COLO668 (cell line): ENCODE measurements at regions not wholly inside any gene's neighbourhood (a gene's known extent, or its start where the extent isn't known, plus 50 kb on each side); places are given as distances from the start of the nearest gene placed in this dataset.
A peak's percentile ranks its signal among the peaks of the same experiment; 100 is the strongest.

Source experiments
- DNase-seq: peaks from one replicate; lab custom pipeline; 2025; ENCODE audit not compliant: unreplicated experiment; lab: John Stamatoyannopoulos, UW

- no peak for DNase-seq
These were observed 54.4 kb downstream of the NIBAN1 start for GRCh38 chr1:184919892-184920291.

GRCh38 chr1:184915463-184916090, 58.7 kb downstream of the NIBAN1 start:
- no peak for DNase-seq

- DNase-seq, result no peak
These were observed 60.2 kb downstream of the NIBAN1 start for GRCh38 chr1:184914149-184914548.

GRCh38 chr1:184912392-184912791, 61.9 kb downstream of the NIBAN1 start:
- no peak for DNase-seq

GRCh38 chr1:184911830-184912229, 62.5 kb downstream of the NIBAN1 start:
- DNase-seq, result no peak

- no peak for DNase-seq
These were observed 63.1 kb downstream of the NIBAN1 start for GRCh38 chr1:184911103-184911745.

GRCh38 chr1:184910691-184911091, 63.6 kb downstream of the NIBAN1 start:
- no peak for DNase-seq

GRCh38 chr1:184910005-184910404, 64.3 kb downstream of the NIBAN1 start:
- no peak for DNase-seq

- DNase-seq, result no peak
These were observed 65.3 kb downstream of the NIBAN1 start for GRCh38 chr1:184909019-184909418.

- no peak for DNase-seq
These were observed 65.8 kb downstream of the NIBAN1 start for GRCh38 chr1:184908506-184908905.

- no peak for DNase-seq
These were observed 66.8 kb downstream of the NIBAN1 start for GRCh38 chr1:184907500-184907899.

- no peak for DNase-seq
These were observed 67.5 kb downstream of the NIBAN1 start for GRCh38 chr1:184906761-184907160.

GRCh38 chr1:184905601-184906322, 68.5 kb downstream of the NIBAN1 start:
- peak; percentile 80 for DNase-seq

GRCh38 chr1:184903111-184903692, 71.1 kb downstream of the NIBAN1 start:
- DNase-seq, result no peak

- DNase-seq, result no peak
These were observed 73.8 kb downstream of the NIBAN1 start for GRCh38 chr1:184900507-184900906.

- no peak for DNase-seq
These were observed 78.3 kb downstream of the NIBAN1 start for GRCh38 chr1:184896000-184896399.

GRCh38 chr1:184895086-184895485, 79.2 kb downstream of the NIBAN1 start:
- no peak for DNase-seq

GRCh38 chr1:184893695-184894094, 80.6 kb downstream of the NIBAN1 start:
- no peak for DNase-seq

- no peak for DNase-seq
These were observed 82.2 kb downstream of the NIBAN1 start for GRCh38 chr1:184892116-184892515.

GRCh38 chr1:184891440-184891839, 82.9 kb downstream of the NIBAN1 start:
- DNase-seq, result no peak

GRCh38 chr1:184890539-184890973, 83.8 kb downstream of the NIBAN1 start:
- DNase-seq, result no peak

GRCh38 chr1:184889902-184890301, 84.4 kb downstream of the NIBAN1 start:
- DNase-seq, result no peak
